ENCODE measurements at regions not wholly inside any gene's neighbourhood (a gene's known extent, or its start where the extent isn't known, plus 50 kb on each side); places are given as distances from the start of the nearest gene placed in this dataset.

GRCh38 chr22:27129266-27129665 is 471.9 kb downstream of the MIAT start:
- in situ Hi-C loops (cut with HindIII; ENCODE audit: low pct_ligation_motif_present, low pct_unique_long_range_greater_than_20kb, low sequenced_read_pairs), result no loop called here
- no peak for DNase-seq

- in situ Hi-C loops (cut with HindIII; ENCODE audit: low pct_ligation_motif_present, low pct_unique_long_range_greater_than_20kb, low sequenced_read_pairs), result no loop called here
- DNase-seq, result no peak
Observed at GRCh38 chr22:27130906-27131305, 473.5 kb downstream of the MIAT start.

- DNase-seq, result no peak
- in situ Hi-C loops (cut with HindIII; ENCODE audit: low pct_ligation_motif_present, low pct_unique_long_range_greater_than_20kb, low sequenced_read_pairs), result no loop called here
Observed at GRCh38 chr22:27131346-27131745, 474.0 kb downstream of the MIAT start.

GRCh38 chr22:27132400-27132799 is 475.0 kb downstream of the MIAT start:
- no peak for DNase-seq
- in situ Hi-C loops (cut with HindIII; ENCODE audit: low pct_ligation_motif_present, low pct_unique_long_range_greater_than_20kb, low sequenced_read_pairs), result no loop called here

GRCh38 chr22:27133019-27133431 is 475.6 kb downstream of the MIAT start:
- no peak for DNase-seq
- in situ Hi-C loops (cut with HindIII; ENCODE audit: low pct_ligation_motif_present, low pct_unique_long_range_greater_than_20kb, low sequenced_read_pairs), result no loop called here

- in situ Hi-C loops (cut with HindIII; ENCODE audit: low pct_ligation_motif_present, low pct_unique_long_range_greater_than_20kb, low sequenced_read_pairs), result no loop called here
- DNase-seq, result no peak
Observed at GRCh38 chr22:27133681-27134314, 476.4 kb downstream of the MIAT start.

- in situ Hi-C loops (cut with HindIII; ENCODE audit: low pct_ligation_motif_present, low pct_unique_long_range_greater_than_20kb, low sequenced_read_pairs), result no loop called here
- DNase-seq, result peak; percentile 79
Observed at GRCh38 chr22:27134315-27134701, 476.9 kb downstream of the MIAT start.

- DNase-seq, result peak; percentile 86
- in situ Hi-C loops (cut with HindIII; ENCODE audit: low pct_ligation_motif_present, low pct_unique_long_range_greater_than_20kb, low sequenced_read_pairs), result no loop called here
Observed at GRCh38 chr22:27135031-27135981, 477.9 kb downstream of the MIAT start.

GRCh38 chr22:27136596-27136995 is 479.2 kb downstream of the MIAT start:
- no peak for DNase-seq
- in situ Hi-C loops (cut with HindIII; ENCODE audit: low pct_ligation_motif_present, low pct_unique_long_range_greater_than_20kb, low sequenced_read_pairs), result no loop called here

- in situ Hi-C loops (cut with HindIII; ENCODE audit: low pct_ligation_motif_present, low pct_unique_long_range_greater_than_20kb, low sequenced_read_pairs), result no loop called here
- no peak for DNase-seq
Observed at GRCh38 chr22:27137871-27138337, 480.5 kb downstream of the MIAT start.

- in situ Hi-C loops (cut with HindIII; ENCODE audit: low pct_ligation_motif_present, low pct_unique_long_range_greater_than_20kb, low sequenced_read_pairs), result no loop called here
- no peak for DNase-seq
Observed at GRCh38 chr22:27138471-27138870, 481.1 kb downstream of the MIAT start.

GRCh38 chr22:27139935-27140511 is 482.6 kb downstream of the MIAT start:
- peak; percentile 83 for DNase-seq
- in situ Hi-C loops (cut with HindIII; ENCODE audit: low pct_ligation_motif_present, low pct_unique_long_range_greater_than_20kb, low sequenced_read_pairs), result no loop called here

- no peak for DNase-seq
- in situ Hi-C loops (cut with HindIII; ENCODE audit: low pct_ligation_motif_present, low pct_unique_long_range_greater_than_20kb, low sequenced_read_pairs), result no loop called here
Observed at GRCh38 chr22:27142286-27142685, 484.9 kb downstream of the MIAT start.

- in situ Hi-C loops (cut with HindIII; ENCODE audit: low pct_ligation_motif_present, low pct_unique_long_range_greater_than_20kb, low sequenced_read_pairs), result no loop called here
- DNase-seq, result no peak
Observed at GRCh38 chr22:27144321-27144720, 486.9 kb downstream of the MIAT start.

- in situ Hi-C loops (cut with HindIII; ENCODE audit: low pct_ligation_motif_present, low pct_unique_long_range_greater_than_20kb, low sequenced_read_pairs), result no loop called here
- DNase-seq, result no peak
Observed at GRCh38 chr22:27146866-27147633, 489.7 kb downstream of the MIAT start.

GRCh38 chr22:27148055-27148454 is 490.7 kb downstream of the MIAT start:
- in situ Hi-C loops (cut with HindIII; ENCODE audit: low pct_ligation_motif_present, low pct_unique_long_range_greater_than_20kb, low sequenced_read_pairs), result no loop called here
- DNase-seq, result no peak

GRCh38 chr22:27148886-27149470 is 491.6 kb downstream of the MIAT start:
- no peak for DNase-seq
- in situ Hi-C loops (cut with HindIII; ENCODE audit: low pct_ligation_motif_present, low pct_unique_long_range_greater_than_20kb, low sequenced_read_pairs), result no loop called here

- DNase-seq, result no peak
- in situ Hi-C loops (cut with HindIII; ENCODE audit: low pct_ligation_motif_present, low pct_unique_long_range_greater_than_20kb, low sequenced_read_pairs), result no loop called here
Observed at GRCh38 chr22:27149921-27150543, 492.6 kb downstream of the MIAT start.

Measured in ACHN (cell line).